Stimulated activated naive CD8-positive, alpha-beta T cell treated with anti-CD3 and anti-CD28 coated beads, Interleukin-15, amount 100 ng/mL, for 72 hours (primary cell): ENCODE measurements at regions not wholly inside any gene's neighbourhood (a gene's known extent, or its start where the extent isn't known, plus 50 kb on each side); places are given as distances from the start of the nearest gene placed in this dataset.
A peak's percentile ranks its signal among the peaks of the same experiment; 100 is the strongest.

Experiments
- ATAC-seq: fragments of 150-1000 bp; cut with Tn5 transposase; 2 replicates; pipeline ENCODE4 v1.10.0; 2021; ENCODE audit warnings: mild to moderate bottlenecking, moderate library complexity
- DNase-seq, 2 donors: peaks; one replicate each; pipeline ENCODE4 v3.0.0; 2021 to 2022
- H3K27ac Mint-ChIP-seq, 2 donors: one replicate each; pipeline ENCODE4 v1.8.0; 2022; ENCODE audit warnings: mild to moderate bottlenecking in 2 of 2, mixed read lengths in 2 of 2, moderate library complexity in 2 of 2
- H3K27me3 Mint-ChIP-seq: one replicate; pipeline ENCODE4 v1.8.0; 2022; ENCODE audit warnings: mixed read lengths
- H3K4me1 Mint-ChIP-seq: one replicate; pipeline ENCODE4 v1.8.0; 2022; ENCODE audit warnings: mild to moderate bottlenecking, mixed read lengths
- H3K4me3 Mint-ChIP-seq, 2 donors: one replicate each; pipeline ENCODE4 v1.8.0; 2022; ENCODE audit warnings: mild to moderate bottlenecking in 2 of 2, mixed read lengths in 2 of 2, moderate library complexity in 1 of 2
- H3K9me3 Mint-ChIP-seq, 2 donors: one replicate each; pipeline ENCODE4 v1.8.0; 2022; ENCODE audit warnings: mixed read lengths in 2 of 2

DNA sequence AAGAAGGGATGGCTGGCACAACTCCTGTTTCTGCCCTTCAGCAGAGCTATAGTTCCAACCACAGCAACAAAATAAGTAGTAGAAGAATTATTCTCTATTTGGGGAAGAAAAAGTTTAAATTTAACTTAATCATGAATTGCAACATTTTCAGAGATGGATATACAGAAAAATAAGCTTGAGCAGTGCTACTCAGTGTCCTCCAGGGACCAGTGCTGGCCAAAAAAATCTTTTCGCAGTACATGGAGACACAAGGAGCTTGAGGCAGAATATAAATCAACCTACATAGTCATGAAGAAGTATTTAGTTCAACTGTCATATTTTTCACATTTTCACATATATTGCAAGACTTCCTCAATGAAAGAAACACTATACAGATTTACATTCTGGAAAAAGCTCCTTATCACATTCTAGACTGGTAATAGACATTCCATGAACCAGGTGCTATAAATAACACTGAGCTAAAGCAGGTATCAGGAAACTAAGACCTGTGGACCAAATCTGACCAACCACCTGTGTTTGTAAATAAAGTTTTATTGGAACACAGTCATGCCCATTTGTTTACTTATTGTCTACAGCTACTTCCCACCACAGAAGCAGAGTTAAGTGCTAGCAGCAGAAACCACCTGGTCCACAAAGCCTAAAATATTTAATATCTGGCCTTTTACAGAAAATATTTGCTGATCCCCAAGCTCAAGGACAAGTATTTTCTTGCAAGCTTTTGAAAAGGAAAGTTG lies 101.9 kb downstream of the RGS21 start:
- no peak for DNase-seq
- no peaks in the 10 kb centered on the region for H3K27me3 Mint-ChIP-seq
- ATAC-seq = no peak
- H3K27ac Mint-ChIP-seq = no peak overlapping the region
- no peaks in the 10 kb centered on the region for H3K4me1 Mint-ChIP-seq
- H3K4me3 Mint-ChIP-seq = no peak overlapping the region
- H3K9me3 Mint-ChIP-seq = no peaks in the 10 kb centered on the region

DNA sequence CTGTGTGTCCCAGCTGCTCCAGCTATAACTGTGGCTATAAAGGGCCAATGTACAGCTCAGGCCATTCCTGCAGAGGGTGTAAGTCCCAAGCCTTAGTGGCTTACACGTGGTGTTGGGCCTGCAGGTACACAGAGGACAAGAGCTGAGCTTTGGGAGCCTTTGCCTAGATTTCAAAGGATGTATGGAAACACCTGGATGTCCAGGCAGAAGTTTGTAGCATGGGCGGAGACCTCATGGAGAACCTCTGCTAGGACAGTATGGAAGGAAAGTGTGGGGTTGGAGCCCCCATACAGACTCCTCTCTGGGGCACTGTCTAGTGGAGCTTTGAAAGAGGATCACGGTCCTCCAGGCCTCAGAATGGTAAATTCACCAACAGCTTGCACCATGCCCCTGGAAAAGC lies 113.9 kb downstream of the RGS21 start:
- H3K4me1 Mint-ChIP-seq = no peaks in the 10 kb centered on the region
- ATAC-seq (no peak), DNase-seq (no peak)
- no peak overlapping the region for H3K4me3 Mint-ChIP-seq
- no peaks in the 10 kb centered on the region for H3K27me3 Mint-ChIP-seq
- peaks cover 7 to 20% of the 10 kb centered on the region in 2 donors for H3K9me3 Mint-ChIP-seq
- no peak overlapping the region for H3K27ac Mint-ChIP-seq

DNA sequence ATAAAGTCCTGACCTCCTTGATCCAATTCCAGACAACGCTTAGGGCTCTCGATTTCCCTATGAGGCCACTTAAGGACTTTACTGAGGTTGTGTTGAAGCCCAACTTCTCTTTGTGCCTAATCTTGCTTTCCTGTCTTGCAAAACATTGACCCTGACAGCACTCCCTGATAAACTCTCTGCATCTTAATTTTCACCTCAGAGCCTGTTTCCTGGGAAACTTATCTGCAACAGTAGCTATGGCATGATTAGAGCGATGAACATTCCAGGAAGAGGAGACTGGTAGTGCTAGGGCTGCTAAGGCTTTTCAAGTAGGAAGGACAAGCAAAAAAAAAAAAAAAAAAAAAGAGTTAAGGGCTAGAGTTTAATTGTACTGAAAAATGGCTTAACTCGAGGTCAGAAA lies 118.9 kb downstream of the RGS21 start:
- ATAC-seq = no peak
- DNase-seq = no peak
- Mint-ChIP-seq H3K4me3 (no peak overlapping the region), H3K9me3 (peaks cover 0 to 6% of the 10 kb centered on the region in 2 donors), H3K27ac (no peak overlapping the region), H3K27me3 (no peaks in the 10 kb centered on the region), H3K4me1 (no peaks in the 10 kb centered on the region)

DNA sequence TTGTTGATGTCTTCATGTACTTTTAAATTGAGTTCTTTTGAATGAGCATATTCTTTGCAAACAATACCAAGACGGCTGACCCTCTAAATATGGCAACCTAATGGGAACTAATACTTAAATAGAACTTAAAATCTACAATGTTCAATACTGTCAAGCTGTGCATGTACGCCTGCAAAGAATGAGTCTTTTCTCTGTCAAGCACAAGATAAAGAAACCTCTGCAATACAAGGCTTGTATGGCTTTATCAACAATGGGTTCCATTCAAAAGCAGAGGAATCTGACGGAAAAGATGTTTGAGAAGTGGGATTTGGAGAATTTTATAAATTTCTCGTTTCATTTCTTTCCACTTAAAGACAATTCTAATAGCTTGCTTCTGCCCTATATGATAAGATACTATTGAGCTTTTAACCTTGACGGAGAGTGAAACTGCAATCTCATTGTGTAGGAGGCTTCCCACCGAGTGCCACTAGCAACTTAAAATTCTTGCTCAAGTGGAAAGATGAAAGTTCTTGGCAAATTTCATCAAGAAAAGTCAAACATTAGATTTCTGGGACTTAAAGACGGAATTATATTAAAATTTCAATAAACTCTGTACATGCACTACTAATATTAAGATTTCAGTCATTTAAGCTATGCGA lies 119.8 kb downstream of the RGS21 start:
- Mint-ChIP-seq H3K4me3 (no peak overlapping the region), H3K9me3 (peaks cover 0 to under 1% of the 10 kb centered on the region in 2 donors), H3K4me1 (no peaks in the 10 kb centered on the region), H3K27me3 (no peaks in the 10 kb centered on the region), H3K27ac (no peak overlapping the region)
- no peak for DNase-seq
- no peak for ATAC-seq

DNA sequence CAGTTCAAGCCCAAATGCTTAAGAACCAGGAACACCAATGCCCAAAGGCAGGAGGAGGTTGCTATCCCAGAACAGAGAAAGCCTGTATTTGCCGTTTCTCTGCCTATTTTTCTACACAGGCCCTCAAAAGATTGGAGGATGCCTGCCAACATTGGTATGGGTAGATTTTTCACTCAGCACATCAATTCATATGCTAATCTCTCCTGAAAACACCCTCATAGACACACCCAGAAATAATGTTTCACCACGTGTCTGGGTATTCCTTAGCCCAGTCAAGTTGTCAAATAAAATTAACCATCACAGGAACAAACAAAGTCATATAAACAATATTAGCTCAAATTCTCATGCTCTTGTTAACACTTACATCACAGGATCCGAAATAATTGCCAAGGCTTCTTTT lies 121.9 kb downstream of the RGS21 start:
- no peaks in the 10 kb centered on the region for H3K27me3 Mint-ChIP-seq
- DNase-seq (no peak), ATAC-seq (no peak)
- H3K27ac Mint-ChIP-seq = no peak overlapping the region
- no peaks in the 10 kb centered on the region for H3K9me3 Mint-ChIP-seq
- H3K4me3 Mint-ChIP-seq = no peak overlapping the region
- H3K4me1 Mint-ChIP-seq = no peaks in the 10 kb centered on the region

DNA sequence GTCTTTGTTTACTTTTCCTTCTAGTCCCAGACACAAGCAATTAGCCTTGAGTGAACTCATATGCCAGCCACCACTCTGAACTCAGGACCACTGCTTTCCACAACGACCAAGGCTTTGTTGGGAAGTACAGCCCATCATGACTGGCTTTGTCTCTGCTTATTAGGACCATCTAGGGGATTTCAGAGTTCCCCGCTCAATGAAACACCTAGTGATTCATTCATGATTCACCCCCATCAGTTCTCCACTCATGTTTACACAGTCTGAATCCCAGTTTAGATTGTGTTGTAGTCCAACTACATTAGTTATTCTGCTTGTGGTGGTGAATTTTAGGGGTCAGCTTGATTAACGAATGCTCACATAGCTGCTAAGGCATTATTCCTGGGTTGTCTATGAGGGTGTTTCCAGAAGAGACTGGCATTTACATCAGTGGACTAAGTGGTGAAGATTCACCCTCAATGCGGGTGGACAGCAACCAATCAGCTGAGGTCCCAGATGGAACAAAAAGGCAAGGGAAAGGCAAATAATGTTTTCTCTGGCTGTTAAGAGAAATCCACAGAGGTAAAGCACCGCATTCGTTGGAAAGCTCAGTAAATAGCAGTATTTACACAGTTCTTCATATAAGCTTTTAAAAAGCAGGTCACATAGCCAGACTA lies 122.7 kb downstream of the RGS21 start:
- ATAC-seq (peak; percentile 33), DNase-seq (no peak)
- H3K4me3 Mint-ChIP-seq = no peak overlapping the region
- no peaks in the 10 kb centered on the region for H3K9me3 Mint-ChIP-seq
- H3K27ac Mint-ChIP-seq = no peak overlapping the region
- H3K27me3 Mint-ChIP-seq = no peaks in the 10 kb centered on the region
- H3K4me1 Mint-ChIP-seq = no peaks in the 10 kb centered on the region

DNA sequence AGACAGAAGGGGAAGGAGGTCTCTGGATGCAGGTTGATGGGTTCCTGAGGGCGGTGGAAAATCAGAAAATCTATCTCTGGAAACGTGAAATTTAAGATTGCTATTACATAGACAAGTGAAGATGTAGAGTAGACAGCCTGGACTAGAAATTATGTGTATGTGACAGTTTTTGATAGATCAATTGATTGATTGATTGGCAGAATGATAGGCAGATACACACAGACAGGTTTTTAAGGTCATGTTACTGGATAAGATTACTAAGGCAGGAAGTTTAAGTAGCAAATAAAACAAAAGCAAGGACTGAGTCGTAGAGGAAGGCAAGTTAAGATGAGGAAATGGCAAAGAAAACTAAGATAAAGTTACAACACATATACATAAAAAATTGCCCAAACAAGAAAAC lies 124.7 kb downstream of the RGS21 start:
- no peak for ATAC-seq
- no peak overlapping the region for H3K27ac Mint-ChIP-seq

DNA sequence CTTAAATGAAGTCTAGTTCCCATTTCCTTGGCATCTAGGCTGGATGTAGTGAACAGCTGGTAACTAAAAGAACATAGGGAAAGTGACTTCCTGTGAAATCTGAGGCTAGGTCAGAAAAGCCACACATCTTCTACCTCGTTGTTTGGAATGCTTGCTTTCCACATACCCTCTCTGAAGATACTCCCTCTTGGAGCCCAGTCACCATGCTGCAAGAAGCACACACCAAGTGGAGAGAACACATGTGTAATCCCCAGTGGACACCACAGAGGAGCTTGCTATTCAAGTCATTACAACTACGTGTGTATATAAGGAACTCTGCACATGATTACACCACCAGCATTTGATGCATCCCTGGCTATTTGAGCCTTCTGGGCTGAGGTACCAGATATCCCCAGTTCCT lies 125.9 kb downstream of the RGS21 start:
- H3K27me3 Mint-ChIP-seq = peaks cover 7% of the 10 kb centered on the region
- no peaks in the 10 kb centered on the region for H3K9me3 Mint-ChIP-seq
- H3K27ac Mint-ChIP-seq = no peak overlapping the region
- DNase-seq (no peak), ATAC-seq (no peak)
- no peaks in the 10 kb centered on the region for H3K4me1 Mint-ChIP-seq
- no peak overlapping the region for H3K4me3 Mint-ChIP-seq

More for the DNA sequence above, 124.7 kb downstream of the RGS21 start:
- Mint-ChIP-seq H3K4me1 (no peaks in the 10 kb centered on the region), H3K27me3 (no peaks in the 10 kb centered on the region), H3K9me3 (no peaks in the 10 kb centered on the region), H3K4me3 (no peak overlapping the region)
- no peak for DNase-seq

DNA sequence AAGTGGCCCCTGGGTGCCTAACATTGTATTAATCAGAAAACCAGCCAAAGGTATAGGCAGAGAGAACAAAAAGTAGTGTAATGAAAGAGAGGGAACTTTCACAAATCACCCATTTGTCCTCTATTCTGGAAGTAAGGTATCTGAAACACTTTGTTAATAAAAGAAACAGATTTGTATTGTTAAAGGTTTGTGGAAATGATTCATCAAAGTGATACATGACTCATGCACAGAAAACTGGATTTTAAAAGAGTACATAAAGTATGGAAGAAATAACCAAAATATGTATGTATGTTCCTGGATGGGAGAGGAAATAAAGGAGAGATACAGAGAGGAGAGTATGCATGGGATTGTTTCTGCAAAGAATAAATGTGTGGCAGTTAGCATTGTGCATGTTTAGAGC lies 126.8 kb downstream of the RGS21 start:
- DNase-seq (no peak), ATAC-seq (no peak)
- Mint-ChIP-seq H3K4me1 (no peaks in the 10 kb centered on the region), H3K9me3 (no peaks in the 10 kb centered on the region), H3K27ac (no peak overlapping the region), H3K27me3 (peaks cover 7% of the 10 kb centered on the region), H3K4me3 (no peak overlapping the region)

DNA sequence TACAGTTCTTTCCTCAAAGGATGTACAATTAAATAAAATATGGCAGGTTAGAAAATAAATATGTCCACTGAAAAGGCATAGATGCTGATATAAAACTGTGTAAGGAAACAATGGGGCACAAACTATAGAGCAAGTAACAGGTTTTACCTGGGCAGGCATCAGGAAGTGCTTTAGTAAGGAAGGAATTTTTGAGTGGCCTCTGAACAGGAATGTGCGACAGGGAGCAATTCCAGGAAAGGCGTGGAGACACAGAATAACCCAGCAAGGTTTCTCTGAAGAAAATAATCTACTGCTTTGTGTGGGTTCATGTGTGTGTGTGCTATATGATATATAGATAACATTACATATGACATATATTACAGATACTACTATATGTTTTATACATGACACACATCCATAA lies 128.4 kb downstream of the RGS21 start:
- Mint-ChIP-seq H3K27me3 (peaks cover 7% of the 10 kb centered on the region), H3K27ac (no peak overlapping the region), H3K4me1 (no peaks in the 10 kb centered on the region), H3K9me3 (no peaks in the 10 kb centered on the region), H3K4me3 (no peak overlapping the region)
- DNase-seq (no peak), ATAC-seq (no peak)

DNA sequence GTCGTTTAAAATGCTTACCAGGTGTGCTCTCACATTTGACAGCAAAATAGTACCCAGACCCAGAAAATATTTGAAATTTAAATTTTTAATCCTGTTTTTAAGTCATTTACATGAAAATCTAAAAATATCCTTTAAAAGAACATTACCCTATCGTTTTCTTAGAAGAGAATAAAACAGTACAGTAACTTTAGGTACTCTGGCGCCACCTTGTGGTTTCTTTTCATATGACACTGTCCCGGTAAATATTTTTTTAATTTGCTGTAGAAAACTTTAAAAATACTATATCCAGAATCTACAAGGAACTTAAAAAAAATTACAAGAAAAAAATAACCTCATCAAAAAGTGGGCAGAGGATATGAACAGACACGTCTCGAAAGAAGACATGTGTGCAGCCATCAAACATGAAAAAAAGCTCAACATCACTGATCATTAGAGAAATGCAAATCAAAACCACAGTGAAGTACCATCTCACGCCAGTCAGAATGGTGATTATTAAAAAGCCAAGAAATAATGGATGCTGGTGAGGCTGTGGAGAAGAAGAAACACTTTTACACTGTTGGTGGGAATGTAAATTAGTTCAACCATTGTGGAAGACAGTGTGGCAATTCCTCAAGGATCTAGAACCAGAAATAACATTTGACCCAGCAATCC lies 129.2 kb downstream of the RGS21 start:
- Mint-ChIP-seq H3K27ac (no peak overlapping the region), H3K4me1 (no peaks in the 10 kb centered on the region), H3K27me3 (peaks cover 7% of the 10 kb centered on the region), H3K9me3 (no peaks in the 10 kb centered on the region), H3K4me3 (no peak overlapping the region)
- DNase-seq (peak; percentile 18 to 34), ATAC-seq (no peak)

DNA sequence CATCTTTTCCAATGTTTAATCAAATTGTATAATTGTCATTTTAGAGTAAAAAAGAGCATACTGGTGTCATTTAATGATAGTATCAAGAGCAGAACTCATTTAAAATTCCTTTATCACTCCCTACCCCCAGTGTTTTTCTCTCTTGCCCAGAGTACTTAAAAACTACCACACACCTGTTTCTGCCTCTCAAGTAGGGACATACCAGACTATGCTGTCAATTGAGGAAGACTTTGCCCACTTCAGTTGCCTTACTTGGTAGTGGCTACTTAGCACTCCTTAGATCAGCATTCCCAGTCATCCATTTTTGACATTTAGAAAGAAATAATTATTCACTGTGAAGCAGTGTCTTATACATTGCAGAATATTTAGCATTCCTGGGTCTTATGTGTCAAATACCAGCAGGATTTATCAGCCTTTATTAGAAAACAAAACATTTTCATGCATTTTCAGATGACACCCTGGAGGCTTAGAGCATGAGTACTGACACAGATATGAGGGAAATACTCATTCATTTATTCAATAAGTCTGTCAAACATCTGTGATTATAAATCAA lies 127.5 kb upstream of the RGS1 start:
- Mint-ChIP-seq H3K9me3 (no peaks in the 10 kb centered on the region), H3K4me1 (no peaks in the 10 kb centered on the region), H3K27me3 (peaks cover 7% of the 10 kb centered on the region), H3K27ac (no peak overlapping the region), H3K4me3 (no peak overlapping the region)
- no peak for DNase-seq
- no peak for ATAC-seq

DNA sequence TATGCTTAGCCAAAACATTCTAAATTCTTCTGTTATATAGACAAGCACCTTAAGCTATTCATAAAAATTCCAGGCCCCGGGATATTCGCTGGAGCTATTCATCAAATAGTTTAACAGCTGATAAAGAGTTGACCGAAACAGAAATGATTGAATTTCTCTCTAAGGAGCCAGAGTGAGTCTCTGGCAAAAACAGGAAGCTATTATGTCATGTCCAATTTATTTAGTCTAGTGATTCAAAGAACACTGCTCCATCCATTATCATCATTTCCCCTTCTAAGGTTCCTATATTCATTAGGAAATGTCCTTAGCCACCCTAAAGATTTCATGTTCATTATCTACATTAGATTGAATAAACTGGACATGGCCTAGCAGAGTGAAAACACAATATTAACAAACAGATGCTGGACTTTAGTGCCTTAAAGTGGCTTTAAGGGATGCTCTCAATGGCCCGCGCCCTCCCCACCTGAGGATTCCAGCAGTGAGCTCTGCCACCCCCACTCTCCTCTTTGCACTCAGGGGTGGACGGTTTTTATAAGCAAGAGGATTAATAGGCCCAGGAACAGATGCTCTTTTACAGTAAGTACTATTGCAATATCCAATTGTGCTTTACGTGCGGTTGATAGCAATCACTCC lies 122.1 kb upstream of the RGS1 start:
- no peaks in the 10 kb centered on the region for H3K4me1 Mint-ChIP-seq
- ATAC-seq (no peak), DNase-seq (no peak)
- H3K9me3 Mint-ChIP-seq = no peaks in the 10 kb centered on the region
- no peak overlapping the region for H3K27ac Mint-ChIP-seq
- no peak overlapping the region for H3K4me3 Mint-ChIP-seq
- no peaks in the 10 kb centered on the region for H3K27me3 Mint-ChIP-seq

DNA sequence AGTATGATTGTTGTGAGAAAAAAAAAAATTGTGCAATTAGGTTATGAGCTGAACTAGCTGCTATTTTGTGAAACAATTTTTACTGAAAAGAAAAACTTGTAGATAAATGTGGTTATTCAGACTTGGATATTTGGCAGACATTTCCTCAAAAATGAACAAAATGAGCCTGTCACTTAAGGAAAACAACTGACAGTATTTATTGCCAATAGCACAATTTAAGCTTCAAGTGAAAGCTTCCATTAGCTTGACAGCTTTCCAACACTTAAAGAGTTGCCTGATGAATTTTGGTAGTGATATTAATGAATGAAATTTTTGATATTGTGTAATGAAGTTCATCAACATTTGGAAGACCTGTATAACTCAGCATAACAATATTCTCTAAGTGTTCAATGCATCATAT lies 116.1 kb upstream of the RGS1 start:
- no peak for DNase-seq
- no peak overlapping the region for H3K4me3 Mint-ChIP-seq
- H3K27ac Mint-ChIP-seq = no peak overlapping the region
- H3K9me3 Mint-ChIP-seq = no peaks in the 10 kb centered on the region
- peaks cover 22% of the 10 kb centered on the region for H3K27me3 Mint-ChIP-seq
- no peak for ATAC-seq
- no peaks in the 10 kb centered on the region for H3K4me1 Mint-ChIP-seq

DNA sequence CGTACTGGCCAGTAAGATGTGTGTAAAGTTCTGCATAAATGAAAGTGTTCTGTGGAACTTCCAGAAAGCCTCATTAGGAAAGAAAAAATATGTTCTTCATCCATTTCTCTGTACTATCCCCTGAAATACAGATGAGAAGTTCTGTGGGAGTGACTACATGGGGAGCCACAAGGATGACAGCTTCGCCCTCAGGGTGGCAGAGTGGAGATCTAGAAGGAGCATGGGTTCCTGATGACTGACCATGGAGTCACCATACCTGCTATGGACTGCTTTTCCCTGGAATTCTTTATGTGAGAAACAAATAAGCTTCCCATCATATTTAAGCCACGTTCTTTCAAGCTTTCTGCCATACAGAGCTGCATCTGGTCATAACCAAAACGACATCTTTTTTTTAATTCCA lies 113.9 kb upstream of the RGS1 start:
- H3K4me3 Mint-ChIP-seq = no peak overlapping the region
- H3K27ac Mint-ChIP-seq = no peak overlapping the region
- ATAC-seq = no peak
- H3K27me3 Mint-ChIP-seq = peaks cover 30% of the 10 kb centered on the region
- no peaks in the 10 kb centered on the region for H3K4me1 Mint-ChIP-seq
- DNase-seq = no peak
- H3K9me3 Mint-ChIP-seq = no peaks in the 10 kb centered on the region
